Activated CD4-positive, alpha-beta T cell treated with anti-CD3 and anti-CD28 coated beads, Interleukin-2, amount 50 U/mL, for 1 hour (primary cell): ENCODE measurements at regions not wholly inside any gene's neighbourhood (a gene's known extent, or its start where the extent isn't known, plus 50 kb on each side); places are given as distances from the start of the nearest gene placed in this dataset.

ENCODE experiments used
- DNase-seq: peaks from one replicate; pipeline ENCODE4 v3.0.0-alpha.2; 2020

GRCh38 chr12:131345521-131346436 lies 365.1 kb upstream of the SFSWAP start:
- DNase-seq = no peak

DNA sequence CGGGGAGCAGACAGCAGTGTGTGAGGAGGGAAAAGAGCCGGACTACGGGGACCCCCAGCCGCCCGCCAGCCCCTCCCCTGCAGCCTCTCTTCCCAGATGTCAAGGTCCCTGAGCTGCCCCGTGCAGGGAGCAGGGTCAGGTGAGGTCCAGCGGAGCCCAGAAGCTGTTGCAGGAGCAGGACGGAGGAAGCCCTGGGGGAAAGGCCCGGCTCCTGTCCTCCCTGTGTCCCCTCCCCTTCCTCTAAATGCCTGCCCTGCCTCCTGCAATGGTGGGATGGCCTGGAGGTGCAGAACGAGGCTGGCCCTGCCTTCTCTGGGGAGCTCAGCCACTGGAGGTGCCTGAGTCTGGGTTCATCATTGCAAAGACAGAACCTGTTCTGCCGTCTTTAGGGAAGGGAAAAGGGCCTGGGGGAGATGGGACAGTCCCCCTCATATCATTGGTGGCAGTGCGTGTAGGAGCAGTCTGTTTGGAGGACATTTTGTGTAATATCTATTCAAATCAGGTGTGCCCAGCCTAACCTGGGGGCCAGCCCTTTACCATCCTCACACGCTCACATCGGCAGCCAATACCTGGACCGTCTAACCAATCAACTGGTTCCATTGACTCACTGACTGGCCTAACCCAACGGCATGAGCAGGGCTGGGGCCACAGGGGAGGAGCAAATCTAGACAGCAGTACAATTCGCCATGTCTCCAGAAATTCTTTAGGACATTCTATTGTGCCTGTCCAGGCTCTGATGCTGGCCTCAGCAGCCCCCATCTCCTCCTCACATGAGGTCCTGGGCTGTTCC lies 364.1 kb upstream of the SFSWAP start:
- DNase-seq = no peak

DNA sequence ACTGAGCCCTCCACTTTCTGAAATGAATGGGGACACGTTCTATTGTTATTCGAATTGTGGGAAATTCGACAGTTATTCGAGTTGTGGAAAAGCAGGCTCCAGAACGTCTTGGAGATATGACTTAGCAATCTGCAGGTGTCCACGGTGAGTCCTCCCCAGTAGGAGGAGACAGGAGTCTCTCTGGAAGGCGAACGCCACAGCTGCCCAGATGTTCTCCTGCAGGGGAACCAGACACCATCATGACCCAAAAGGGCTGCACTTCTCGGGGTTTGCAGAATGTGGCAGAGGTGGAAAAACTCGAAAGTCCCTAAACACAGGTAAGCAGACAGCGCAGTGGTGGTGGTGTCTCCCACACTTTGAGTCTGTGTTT lies 363.6 kb upstream of the SFSWAP start:
- DNase-seq = no peak

DNA sequence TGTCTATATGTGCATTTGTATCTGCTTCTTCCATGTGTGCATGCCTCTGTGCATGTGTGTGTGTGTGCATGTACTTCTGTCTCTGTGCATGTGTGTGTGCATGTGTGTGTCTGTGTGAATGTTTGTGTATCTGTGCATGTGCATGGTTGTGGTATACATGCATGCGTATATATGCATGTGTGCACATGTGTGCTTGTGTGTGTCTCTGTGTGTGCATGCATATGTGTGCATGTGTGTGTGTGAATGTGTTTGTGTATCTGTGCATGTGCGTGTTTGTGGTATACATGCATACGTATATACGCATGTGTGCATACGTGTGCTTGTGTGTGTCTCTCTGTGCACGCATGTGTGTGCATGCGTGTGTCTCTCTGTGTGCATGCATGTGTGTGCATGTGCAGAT lies 363.2 kb upstream of the SFSWAP start:
- DNase-seq = no peak

DNA sequence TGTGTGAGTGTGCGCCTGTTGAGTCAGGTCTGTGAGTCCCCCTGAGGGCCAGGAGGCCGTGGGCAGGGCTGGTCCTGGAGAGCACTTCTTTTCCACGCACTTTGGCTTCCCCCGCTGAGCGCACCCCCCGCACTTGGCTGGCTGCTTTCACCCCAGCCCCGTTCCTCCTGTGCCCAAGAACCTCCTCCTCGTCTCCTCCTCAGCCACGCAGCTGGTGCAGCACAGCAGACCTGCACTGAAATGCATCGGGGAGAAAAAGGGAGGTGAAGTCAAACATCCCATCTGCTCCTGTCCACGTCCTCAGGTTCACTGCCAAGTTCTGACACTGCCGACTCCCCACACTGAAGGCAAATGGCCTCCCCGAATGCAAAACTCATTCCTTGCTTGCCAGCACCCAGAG lies 362.7 kb upstream of the SFSWAP start:
- no peak for DNase-seq

DNA sequence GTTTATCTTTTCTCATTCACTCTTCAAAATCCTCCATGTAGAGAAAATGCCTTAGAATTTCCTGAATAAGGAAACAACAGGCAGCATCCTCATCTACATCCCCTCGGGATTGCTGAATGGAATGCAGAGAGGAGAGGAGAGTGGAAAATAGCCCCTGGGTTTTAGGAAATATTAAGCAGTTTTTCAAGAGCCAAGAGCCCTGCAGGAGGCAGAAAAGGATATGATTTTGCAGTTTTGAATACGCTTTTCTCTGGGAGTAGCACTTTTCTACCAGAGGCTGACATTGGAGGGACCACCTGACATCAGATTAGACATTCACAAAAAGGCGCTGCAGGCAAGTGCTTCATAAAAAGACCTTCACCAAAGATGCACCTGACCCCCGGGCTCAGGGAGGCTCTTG lies 362.2 kb upstream of the SFSWAP start:
- no peak for DNase-seq

GRCh38 chr12:131349397-131350127 lies 361.3 kb upstream of the SFSWAP start:
- no peak for DNase-seq

DNA sequence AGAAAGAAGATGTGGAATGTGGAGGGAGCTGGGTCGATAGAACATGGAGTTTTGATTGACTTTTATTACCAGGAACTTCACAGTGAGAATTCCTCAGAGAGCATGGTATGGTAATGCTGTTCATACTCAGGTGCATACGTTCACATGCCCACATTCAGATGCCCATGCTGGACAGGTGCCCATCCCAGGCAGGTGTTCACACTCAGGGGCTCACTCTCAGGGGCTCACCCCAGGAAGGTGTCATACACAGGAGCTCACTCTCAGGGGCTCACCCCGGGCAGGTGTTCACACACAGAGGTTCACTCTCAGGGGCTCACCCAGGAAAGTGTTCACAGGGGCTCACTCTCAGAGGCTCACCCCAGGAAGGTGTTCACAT lies 360.0 kb upstream of the SFSWAP start:
- DNase-seq = no peak

DNA sequence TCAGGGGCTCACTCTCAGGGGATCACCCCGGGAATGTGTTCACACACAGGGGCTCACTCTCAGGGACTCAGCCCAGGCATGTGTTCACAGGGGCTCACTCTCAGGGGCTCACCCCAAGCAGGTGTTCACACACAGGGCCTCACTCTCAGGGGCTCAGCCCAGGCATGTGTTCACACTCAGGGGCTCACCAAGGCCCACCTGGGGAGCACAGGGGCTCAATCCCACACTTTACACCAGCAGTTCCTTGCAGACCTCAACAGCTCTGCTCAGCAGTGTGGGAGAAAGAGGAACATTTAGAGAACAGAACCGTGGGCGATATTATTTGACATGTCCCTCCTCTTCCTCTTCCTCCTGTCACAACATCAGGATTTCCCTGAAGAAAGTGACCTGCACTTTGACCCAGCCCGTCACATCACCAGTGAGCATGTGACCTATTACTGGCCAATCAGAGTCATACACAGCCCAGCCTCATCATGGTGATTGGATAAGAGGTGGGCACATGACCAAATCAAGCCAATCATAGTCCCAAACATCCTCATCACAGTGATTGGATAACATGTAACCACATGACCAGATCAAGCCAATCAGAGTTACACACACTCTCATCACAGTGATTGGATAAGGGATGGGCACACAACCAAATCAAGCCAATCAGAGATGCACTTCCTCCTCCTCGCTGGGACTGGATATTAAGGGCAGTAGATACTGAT lies 359.4 kb upstream of the SFSWAP start:
- DNase-seq = no peak

DNA sequence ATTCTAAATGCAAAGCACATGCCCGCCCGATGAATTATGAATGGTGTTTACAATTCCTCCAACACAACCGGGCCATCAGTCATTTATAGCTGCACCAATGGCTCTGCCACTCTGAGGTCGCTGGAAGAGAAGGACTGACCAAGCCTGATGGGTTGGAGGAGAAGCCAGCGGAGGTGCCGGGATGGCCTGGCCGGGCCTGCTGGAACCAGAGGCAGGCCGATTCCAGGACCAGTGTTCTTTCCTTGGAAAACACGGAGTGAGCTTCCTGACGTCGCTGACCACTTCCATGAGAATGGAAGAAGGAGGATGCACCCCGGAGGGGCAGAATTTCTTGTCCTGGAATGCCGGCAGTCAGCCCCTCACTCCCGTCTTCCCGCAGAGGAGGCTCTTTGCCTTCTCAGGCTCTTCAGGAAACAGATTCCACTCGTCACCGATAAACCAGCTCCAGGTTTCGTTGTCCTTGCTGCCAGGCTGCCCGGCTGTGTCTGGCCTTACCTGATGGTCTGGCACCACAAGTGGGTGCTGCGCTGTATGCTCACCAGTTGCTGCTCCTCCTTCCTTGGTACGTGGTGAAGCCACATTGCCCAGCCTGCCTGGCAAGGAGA lies 358.5 kb upstream of the SFSWAP start:
- no peak for DNase-seq

DNA sequence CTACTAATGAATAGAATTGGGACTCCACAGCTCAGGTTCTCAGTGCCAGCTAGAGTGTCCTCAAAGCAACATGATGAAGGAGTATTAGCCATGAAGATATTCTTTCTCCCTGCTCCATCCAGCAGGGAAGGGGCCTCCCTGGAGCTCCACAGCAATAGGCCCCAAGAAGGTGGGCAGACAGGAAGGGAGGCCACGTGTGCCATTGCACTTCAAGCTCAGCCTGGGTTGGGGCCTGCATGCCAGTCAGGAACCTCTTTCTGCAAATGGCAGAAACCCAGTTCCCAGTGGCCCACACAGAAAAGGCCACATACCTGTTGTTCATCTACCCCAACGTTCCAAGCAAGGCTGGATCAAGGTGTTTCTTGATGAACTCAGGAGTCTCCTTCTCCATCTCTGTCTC lies 357.5 kb upstream of the SFSWAP start:
- no peak for DNase-seq

GRCh38 chr12:131353826-131354225 lies 357.1 kb upstream of the SFSWAP start:
- DNase-seq = no peak

DNA sequence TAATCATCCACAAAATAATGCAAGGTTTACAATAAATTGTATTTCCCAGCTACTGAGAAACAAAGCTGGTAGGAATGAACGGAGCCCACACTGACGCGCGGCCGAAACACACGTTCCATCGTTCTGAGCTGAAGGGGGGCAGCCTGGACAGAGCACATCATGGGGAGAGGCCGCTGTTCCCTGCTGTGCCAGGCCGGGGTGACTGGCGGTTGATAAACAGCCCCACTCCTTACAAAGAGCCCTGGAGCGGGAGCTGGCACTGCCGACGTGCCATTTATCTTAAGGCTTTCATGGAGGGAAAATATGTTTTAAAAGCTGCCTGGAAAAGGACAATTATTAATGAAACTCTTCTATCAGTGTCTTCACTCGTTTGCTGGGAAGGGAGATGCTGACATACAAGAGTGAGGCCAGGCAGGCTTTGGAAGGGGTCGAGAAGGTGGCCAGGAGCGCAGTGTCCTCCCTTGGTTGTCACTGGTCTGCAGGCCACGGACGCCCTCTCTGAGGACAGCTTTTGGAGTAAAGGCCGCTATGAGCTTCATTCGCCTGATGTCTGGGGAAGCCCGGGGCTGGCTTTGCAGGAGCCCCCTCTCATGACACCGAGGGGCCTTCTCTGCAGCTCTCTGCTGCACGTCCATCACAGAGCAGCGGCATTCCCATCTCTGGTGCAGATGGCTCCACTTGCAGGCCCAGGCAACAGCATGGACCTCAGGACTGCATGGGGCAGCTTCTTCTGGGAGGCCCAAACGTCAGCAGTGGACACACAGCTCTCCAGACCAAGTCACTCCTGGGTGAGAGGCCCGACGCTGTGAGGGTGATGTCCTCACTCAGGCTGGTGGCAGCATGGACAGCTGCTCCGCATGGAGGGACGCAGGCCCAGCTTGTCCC lies 355.3 kb upstream of the SFSWAP start:
- no peak for DNase-seq

- DNase-seq = no peak
Observed at GRCh38 chr12:131356485-131357184, 354.3 kb upstream of the SFSWAP start.

DNA sequence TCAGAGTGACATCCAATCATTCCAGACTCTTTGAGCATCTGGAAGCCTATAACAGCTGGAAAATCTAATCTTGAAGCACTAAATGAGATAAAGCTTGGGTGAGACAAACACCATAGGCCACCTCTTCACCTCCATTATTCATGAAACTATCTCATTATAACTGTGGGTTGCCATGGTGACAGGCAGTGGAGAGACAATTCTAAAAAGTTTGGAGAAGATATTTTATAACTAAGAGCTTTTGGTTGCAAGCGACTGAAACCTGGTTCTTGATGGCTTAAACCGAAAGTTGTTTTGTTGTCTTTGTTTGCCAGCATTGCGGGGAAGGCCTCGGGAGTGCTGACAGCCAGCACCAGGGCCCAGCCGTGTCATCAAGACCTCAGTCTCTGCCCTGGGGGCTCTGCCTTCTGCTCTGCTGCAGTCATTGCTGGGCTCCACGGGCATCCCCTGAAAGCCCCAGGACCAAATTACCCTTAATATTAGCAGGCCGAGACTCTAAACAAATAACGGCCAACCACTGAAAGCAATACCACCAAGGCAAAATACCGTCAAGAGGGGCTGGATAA lies 353.6 kb upstream of the SFSWAP start:
- DNase-seq = no peak

- no peak for DNase-seq
Observed at GRCh38 chr12:131357920-131358319, 353.0 kb upstream of the SFSWAP start.

DNA sequence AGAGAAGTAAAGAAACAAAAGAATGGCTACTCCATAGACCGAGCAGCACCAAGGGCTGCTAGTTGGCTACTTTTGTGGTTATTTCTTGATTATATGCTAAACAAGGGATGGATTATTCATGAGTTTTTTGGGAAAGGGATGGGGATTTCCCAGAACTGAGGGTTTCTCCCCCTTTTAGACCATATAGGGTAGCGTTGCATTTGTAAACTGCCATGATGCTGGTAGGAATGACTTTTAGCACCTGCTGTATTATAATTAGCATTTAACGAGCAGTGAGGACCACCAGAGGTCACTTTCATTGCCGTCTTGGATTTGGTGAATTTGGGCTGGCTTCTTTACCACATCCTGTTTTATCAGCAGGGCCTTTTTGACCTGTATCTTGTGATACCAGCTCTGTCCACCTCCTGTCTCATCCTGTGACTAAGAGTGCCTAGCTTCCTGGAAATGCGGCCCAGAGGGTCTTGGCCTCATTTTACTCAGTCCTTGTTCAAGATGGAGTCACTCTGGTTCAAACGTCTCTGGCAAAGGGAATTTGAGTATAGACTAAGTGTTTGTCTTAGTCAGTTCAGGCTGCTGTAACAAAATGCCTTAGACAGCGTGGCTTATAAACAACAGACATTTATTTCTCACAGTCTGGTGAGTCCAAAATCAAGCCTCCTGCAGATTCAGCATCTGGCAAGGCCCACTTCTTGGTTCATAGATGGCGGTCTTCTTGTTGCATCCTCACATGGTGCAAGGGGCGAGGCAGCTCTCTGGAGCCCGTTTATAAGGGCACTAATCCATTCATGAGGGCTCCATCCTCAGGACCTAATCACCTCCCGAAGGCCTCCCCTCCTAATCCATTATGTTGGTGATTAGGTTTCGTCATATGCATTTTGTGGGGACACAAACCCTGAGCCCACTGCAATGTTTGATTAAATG lies 348.3 kb upstream of the SFSWAP start:
- DNase-seq = no peak

DNA sequence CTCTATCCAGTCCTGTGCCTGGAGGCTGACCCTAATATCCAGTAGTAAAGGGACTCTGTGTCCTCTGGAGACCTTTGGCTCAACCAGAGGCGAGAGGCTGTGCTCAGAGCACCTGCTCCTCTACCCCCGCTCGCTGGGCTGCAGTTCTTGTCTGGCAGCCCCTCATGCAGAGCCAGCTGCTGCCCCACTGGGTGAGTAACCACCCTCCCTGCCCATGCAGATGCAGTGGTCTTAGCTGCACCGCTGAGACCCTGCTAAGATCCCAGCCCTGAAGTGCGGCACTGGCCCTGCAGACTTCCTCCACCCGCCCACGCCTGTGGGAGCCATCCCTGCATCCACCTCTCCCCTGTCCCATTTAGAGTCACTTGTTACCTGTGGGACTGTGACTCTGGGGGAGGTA lies 347.5 kb upstream of the SFSWAP start:
- no peak for DNase-seq

- no peak for DNase-seq
Observed at GRCh38 chr12:131363841-131364495, 346.9 kb upstream of the SFSWAP start.
